Activated CD8-positive, alpha-beta T cell treated with anti-CD3 and anti-CD28 coated beads for 36 hours (primary cell): ENCODE measurements at regions not wholly inside any gene's neighbourhood (a gene's known extent, or its start where the extent isn't known, plus 50 kb on each side); places are given as distances from the start of the nearest gene placed in this dataset.

ENCODE experiments used
- ATAC-seq: fragments of 200-7000 bp; cut with Tn5 transposase; one replicate; pipeline ENCODE4 v1.10.0; 2021; ENCODE audit warnings: mild to moderate bottlenecking, moderate library complexity
- CTCF ChIA-PET: fragments of 350-600 bp; sonication (Branson Sonifier 250); formaldehyde crosslinking; loops from one replicate; lab custom pipeline; 2021; ENCODE audit warnings: antibody characterized with exemption; lab: Charles Lee
- POLR2A ChIA-PET: fragments of 350-600 bp; sonication (Branson Sonifier 250); formaldehyde crosslinking; loops from one replicate; lab custom pipeline; 2021; ENCODE audit warnings: antibody characterized with exemption; lab: Charles Lee
- DNase-seq: peaks from one replicate; pipeline ENCODE4 v3.0.0-alpha.2; 2020
- H3K27ac Mint-ChIP-seq: one replicate; pipeline ENCODE4 v1.8.0; 2021; ENCODE audit warnings: mild to moderate bottlenecking, mixed read lengths
- H3K27me3 Mint-ChIP-seq: one replicate; pipeline ENCODE4 v1.8.0; 2021; ENCODE audit warnings: mixed read lengths
- H3K36me3 Mint-ChIP-seq: one replicate; pipeline ENCODE4 v1.8.0; 2021; ENCODE audit warnings: low read depth, mixed read lengths
- H3K4me1 Mint-ChIP-seq: one replicate; pipeline ENCODE4 v1.8.0; 2021; ENCODE audit warnings: low read depth, mixed read lengths
- H3K4me3 Mint-ChIP-seq: one replicate; pipeline ENCODE4 v1.8.0; 2021; ENCODE audit warnings: mild to moderate bottlenecking, moderate library complexity, mixed read lengths
- H3K9me3 Mint-ChIP-seq: one replicate; pipeline ENCODE4 v1.8.0; 2021; ENCODE audit warnings: mixed read lengths
- CTCF ChIP-seq: fragments of 200-600 bp; IDR thresholded peaks from one replicate; pipeline ENCODE4 v1.8.0; 2022; ENCODE audit warnings: antibody characterized with exemption, mild to moderate bottlenecking
- intact Hi-C: fragments of 100-400 bp; cut with micrococcal nuclease; formaldehyde crosslinking; loops from one replicate; pipeline ENCODE4 v1.10.0; 2022

DNA sequence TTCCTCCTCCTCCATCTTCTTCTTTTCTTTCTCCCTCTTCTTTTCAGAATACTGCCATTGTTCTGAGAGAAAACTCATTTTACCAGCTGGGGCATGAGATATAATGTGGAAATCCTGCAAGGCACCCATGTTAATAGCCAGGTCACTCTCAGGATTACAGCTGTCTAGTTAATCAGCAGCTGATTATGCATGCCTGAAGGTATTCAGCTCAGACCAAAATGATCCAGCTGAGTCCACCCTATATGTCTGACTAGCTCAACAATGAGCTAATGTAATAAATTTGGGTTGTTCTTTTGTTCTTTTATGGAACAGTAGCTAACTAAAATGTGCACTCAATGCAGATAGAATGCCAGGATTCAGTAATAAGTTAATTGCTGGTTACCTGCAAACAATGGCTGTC, 441.4 kb downstream of the KDM5D start:
- no peak overlapping the region for H3K4me3 Mint-ChIP-seq
- POLR2A ChIA-PET: no interaction called here

DNA sequence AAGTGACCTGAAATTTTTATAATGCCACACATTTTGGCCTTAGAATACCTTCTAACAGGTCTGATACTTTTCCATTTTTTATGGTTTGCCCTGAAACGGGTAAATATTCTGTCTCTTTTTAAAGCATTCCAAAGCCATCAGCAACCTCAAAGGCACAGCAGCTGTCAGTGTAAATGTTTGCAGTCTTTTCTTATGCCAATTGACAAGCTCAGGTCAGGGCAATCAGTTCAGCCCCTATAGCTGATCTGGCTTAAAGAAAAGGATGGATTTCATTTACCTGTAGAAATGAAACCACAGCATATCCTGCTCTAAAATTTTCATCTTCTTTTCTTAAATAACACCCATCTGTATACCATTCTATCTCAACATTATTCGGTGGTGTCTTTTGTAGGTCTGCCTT, 453.6 kb downstream of the KDM5D start:
- DNase-seq: no peak
- no peaks in the 10 kb centered on the region for H3K4me1 Mint-ChIP-seq
- H3K27me3 Mint-ChIP-seq: no peaks in the 10 kb centered on the region
- H3K9me3 Mint-ChIP-seq: no peaks in the 10 kb centered on the region
- H3K36me3 Mint-ChIP-seq: no peaks in the 10 kb centered on the region
- POLR2A ChIA-PET: no interaction called here
- H3K27ac Mint-ChIP-seq: no peak overlapping the region
- no peak for ATAC-seq
- intact Hi-C loops: no loop called here
- no peak overlapping the region for H3K4me3 Mint-ChIP-seq
- TF ChIP-seq CTCF: no peak
- CTCF ChIA-PET: no interaction called here

More for the DNA sequence above, 441.4 kb downstream of the KDM5D start:
- no peak overlapping the region for H3K27ac Mint-ChIP-seq
- CTCF ChIA-PET: no interaction called here
- H3K36me3 Mint-ChIP-seq: no peaks in the 10 kb centered on the region
- DNase-seq (no peak), ATAC-seq (no peak)
- TF ChIP-seq CTCF: no peak
- no peaks in the 10 kb centered on the region for H3K27me3 Mint-ChIP-seq
- no peaks in the 10 kb centered on the region for H3K4me1 Mint-ChIP-seq
- intact Hi-C loops: no loop called here
- H3K9me3 Mint-ChIP-seq: peaks cover 2% of the 10 kb centered on the region

DNA sequence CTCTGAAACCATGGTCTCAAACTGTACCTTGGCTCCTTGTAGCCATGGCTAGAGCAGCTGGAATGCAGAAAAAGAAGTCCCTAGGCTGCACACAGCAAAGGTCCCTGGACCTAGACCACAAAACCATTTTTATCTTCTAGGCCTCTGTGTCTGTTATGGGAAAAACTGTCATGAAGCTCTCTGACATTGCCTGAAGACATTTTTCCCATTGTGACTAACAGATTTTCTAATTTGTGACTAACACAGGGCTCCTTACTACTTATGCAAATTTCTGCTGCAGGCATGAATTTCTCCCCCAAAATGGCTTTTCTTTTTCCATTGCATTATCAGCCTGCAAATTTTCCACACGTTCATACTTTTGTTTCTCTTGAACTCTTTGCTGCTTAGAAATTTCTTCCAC, 470.4 kb downstream of the KDM5D start:
- H3K27me3 Mint-ChIP-seq: no peaks in the 10 kb centered on the region
- CTCF ChIA-PET: no interaction called here
- H3K36me3 Mint-ChIP-seq: no peaks in the 10 kb centered on the region
- ATAC-seq: no peak
- no peak for TF ChIP-seq CTCF
- intact Hi-C loops: no loop called here
- H3K9me3 Mint-ChIP-seq: no peaks in the 10 kb centered on the region
- H3K4me3 Mint-ChIP-seq: no peak overlapping the region
- H3K27ac Mint-ChIP-seq: no peak overlapping the region
- no peak for DNase-seq
- peaks cover 4% of the 10 kb centered on the region for H3K4me1 Mint-ChIP-seq
- POLR2A ChIA-PET: no interaction called here

GRCh38 chrY:19268331-19268730, 476.2 kb downstream of the KDM5D start:
- Mint-ChIP-seq H3K9me3 (no peaks in the 10 kb centered on the region), H3K36me3 (no peaks in the 10 kb centered on the region), H3K27ac (no peak overlapping the region), H3K4me1 (no peaks in the 10 kb centered on the region), H3K4me3 (no peak overlapping the region), H3K27me3 (no peaks in the 10 kb centered on the region)
- intact Hi-C loops: no loop called here
- TF ChIP-seq CTCF: no peak
- ChIA-PET POLR2A (no interaction called here), CTCF (no interaction called here)
- DNase-seq (no peak), ATAC-seq (no peak)

DNA sequence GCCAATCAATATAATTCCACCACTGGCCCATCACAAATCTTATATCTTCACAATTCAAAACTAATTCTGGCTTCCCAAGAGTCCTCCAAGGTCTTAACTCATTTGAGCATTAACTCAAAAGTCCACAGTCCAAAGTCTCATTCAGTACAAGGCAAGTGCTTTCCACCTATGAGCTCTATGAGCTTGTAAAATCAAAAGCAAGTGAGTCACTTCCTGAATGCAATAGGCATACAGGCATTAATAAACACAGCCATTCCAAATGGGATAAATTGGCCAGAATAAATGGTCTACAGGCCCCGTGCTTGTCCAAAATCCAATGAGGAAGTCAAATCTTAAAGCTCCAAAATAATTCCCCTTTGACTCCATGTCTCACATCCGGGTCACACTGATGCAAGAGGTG, 479.1 kb downstream of the KDM5D start:
- Mint-ChIP-seq H3K4me1 (no peaks in the 10 kb centered on the region), H3K9me3 (no peaks in the 10 kb centered on the region), H3K36me3 (no peaks in the 10 kb centered on the region), H3K4me3 (no peak overlapping the region), H3K27me3 (no peaks in the 10 kb centered on the region), H3K27ac (no peak overlapping the region)
- CTCF ChIA-PET: no interaction called here
- ATAC-seq (no peak), DNase-seq (no peak)
- TF ChIP-seq CTCF: no peak
- intact Hi-C loops: no loop called here
- POLR2A ChIA-PET: no interaction called here
